Stimulated activated naive CD8-positive, alpha-beta T cell treated with anti-CD3 and anti-CD28 coated beads, Interleukin-15, Interleukin-2, amounts not matched to agents 100 ng/mL and 50 ng/mL, for 24 hours (primary cell): ENCODE measurements at regions not wholly inside any gene's neighbourhood (a gene's known extent, or its start where the extent isn't known, plus 50 kb on each side); places are given as distances from the start of the nearest gene placed in this dataset.

Experiments
- H3K27ac Mint-ChIP-seq: one replicate; pipeline ENCODE4 v1.8.0; 2021; ENCODE audit warnings: mild to moderate bottlenecking, mixed read lengths
- H3K27me3 Mint-ChIP-seq: one replicate; pipeline ENCODE4 v1.8.0; 2021; ENCODE audit warnings: mixed read lengths
- H3K36me3 Mint-ChIP-seq: one replicate; pipeline ENCODE4 v1.8.0; 2021; ENCODE audit warnings: low read depth, mixed read lengths
- H3K4me1 Mint-ChIP-seq: one replicate; pipeline ENCODE4 v1.8.0; 2021; ENCODE audit warnings: low read depth, mixed read lengths
- H3K4me3 Mint-ChIP-seq: one replicate; pipeline ENCODE4 v1.8.0; 2021; ENCODE audit warnings: mild to moderate bottlenecking, mixed read lengths
- H3K9me3 Mint-ChIP-seq: one replicate; pipeline ENCODE4 v1.8.0; 2021; ENCODE audit warnings: mixed read lengths

DNA sequence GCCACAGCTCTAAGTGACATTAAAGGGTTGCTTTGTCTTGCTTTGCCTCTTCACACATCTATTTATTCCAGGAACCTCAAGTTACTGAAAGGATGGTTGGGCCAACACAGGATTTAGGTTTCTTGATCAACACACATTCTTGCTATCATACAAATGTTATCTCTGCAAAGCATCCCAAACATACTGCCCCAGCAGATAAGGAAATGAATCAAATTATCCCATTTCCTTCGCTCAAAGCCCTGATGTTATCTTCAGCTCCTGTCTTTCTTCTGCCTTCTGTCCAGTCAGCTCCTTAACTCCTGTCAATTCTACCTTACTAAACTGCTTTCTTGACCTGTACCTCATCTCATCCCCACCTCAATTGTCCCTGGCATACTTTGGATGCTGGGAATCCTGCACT, 355.9 kb upstream of the TENM4 start:
- Mint-ChIP-seq H3K4me3 (no peak overlapping the region), H3K9me3 (peaks cover 14% of the 10 kb centered on the region), H3K27ac (no peak overlapping the region), H3K4me1 (no peaks in the 10 kb centered on the region), H3K36me3 (no peaks in the 10 kb centered on the region), H3K27me3 (no peaks in the 10 kb centered on the region)

DNA sequence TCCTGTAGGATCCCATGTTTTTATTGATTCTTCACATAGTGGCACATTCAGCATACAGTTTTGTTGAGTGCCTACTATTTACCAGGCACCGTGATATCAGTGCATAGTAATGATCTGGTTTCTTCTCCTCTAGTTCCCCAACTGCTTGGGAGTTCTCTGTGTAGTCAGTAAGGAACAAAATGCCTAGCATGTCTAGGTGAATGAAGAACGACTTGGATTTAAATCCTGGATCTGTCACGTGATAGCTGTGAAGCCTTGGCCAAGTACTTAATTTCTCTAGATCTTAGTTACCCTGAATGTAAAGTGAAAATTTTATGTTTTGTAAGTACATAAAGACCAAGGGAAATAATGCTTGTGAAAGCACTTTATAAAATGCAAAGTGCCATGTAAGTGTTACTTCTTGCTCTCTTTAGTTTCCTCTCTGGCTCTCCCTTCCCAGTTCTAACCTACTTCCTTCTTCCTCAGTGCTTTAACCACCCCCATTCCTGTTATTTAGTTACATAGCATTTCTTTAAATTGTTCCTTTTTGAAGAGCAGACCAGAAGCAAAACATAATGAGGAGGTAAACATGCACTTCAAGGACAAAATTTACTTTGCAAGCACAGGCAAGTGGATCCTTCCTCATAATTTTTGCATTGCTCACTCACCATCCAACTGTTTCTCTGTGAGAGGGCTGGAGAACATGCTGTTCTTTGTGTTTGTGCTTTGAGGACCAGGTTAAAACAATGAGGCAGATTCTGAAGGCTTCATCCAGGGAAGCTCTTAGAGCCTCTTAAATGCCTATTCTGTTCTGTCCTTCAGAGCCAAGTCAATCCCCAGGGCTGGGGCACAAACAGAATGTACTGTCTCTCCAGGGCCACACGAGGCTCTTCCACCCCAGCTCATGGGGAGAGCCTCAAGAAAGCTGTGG, 353.9 kb upstream of the TENM4 start:
- no peaks in the 10 kb centered on the region for H3K36me3 Mint-ChIP-seq

DNA sequence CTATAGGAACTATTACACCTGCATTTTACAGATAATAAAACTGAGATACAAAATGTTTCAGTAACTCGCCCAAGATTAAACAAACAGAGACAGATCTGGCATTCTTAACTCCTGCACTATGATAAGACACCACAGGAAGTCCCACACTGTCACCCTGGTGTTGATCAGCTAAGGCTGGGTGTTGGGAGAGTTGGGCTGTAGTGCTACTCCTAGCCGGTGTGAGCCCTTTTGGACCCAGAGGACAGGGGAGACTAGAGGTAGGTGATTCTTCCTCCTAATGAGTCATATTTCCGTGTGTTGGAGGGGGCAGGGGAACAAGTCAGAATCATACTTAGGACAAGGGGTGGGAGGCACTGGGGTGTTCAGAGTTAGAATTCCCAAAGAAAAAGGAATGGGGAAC, 353.2 kb upstream of the TENM4 start:
- no peaks in the 10 kb centered on the region for H3K4me1 Mint-ChIP-seq
- peaks cover 4% of the 10 kb centered on the region for H3K9me3 Mint-ChIP-seq
- H3K27ac Mint-ChIP-seq, result no peak overlapping the region
- no peaks in the 10 kb centered on the region for H3K36me3 Mint-ChIP-seq
- no peaks in the 10 kb centered on the region for H3K27me3 Mint-ChIP-seq
- H3K4me3 Mint-ChIP-seq, result no peak overlapping the region

More for the DNA sequence above, 353.9 kb upstream of the TENM4 start:
- no peak overlapping the region for H3K4me3 Mint-ChIP-seq
- no peaks in the 10 kb centered on the region for H3K4me1 Mint-ChIP-seq
- no peak overlapping the region for H3K27ac Mint-ChIP-seq
- H3K27me3 Mint-ChIP-seq, result no peaks in the 10 kb centered on the region
- peaks cover 4% of the 10 kb centered on the region for H3K9me3 Mint-ChIP-seq

DNA sequence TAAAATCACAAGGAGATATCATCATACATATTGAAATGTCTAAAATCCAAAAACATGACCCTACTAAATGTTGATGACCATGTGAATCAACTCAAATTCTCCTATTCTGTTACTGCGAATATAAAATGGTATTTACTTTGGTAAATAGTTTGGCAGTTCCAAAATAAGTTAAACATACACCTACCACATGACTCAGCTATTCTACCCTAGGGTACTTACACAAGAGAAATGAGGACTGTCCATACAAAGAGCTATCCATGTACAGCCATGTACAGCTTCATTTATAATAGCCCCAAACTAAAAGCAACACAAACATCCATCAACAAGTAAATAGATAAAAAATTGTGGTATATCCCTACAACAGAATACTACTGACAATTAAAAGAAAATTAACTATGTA, 346.1 kb upstream of the TENM4 start:
- no peak overlapping the region for H3K4me3 Mint-ChIP-seq
- no peaks in the 10 kb centered on the region for H3K27me3 Mint-ChIP-seq
- peaks cover 3% of the 10 kb centered on the region for H3K9me3 Mint-ChIP-seq
- no peaks in the 10 kb centered on the region for H3K36me3 Mint-ChIP-seq
- no peak overlapping the region for H3K27ac Mint-ChIP-seq
- H3K4me1 Mint-ChIP-seq, result no peaks in the 10 kb centered on the region

DNA sequence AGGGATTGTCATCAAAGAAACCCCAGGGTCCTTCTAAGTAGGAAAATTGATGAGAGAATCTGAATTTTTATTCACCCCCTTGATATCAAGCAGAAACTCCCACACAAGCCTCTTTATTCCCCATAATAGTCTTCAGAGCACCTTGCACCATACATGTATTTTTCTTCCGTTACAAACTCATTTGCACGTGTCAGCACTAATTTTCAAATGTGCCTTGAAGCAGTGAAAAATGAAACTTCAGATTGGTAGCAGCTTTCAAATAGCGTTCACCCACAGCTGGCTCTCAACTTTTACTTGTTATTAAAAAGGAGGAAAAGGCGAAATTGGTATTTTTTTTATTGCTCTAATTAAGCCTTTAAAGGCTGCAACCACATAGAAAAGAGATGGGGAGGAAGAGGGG, 343.0 kb upstream of the TENM4 start:
- H3K27ac Mint-ChIP-seq, result no peak overlapping the region
- no peaks in the 10 kb centered on the region for H3K36me3 Mint-ChIP-seq
- no peaks in the 10 kb centered on the region for H3K27me3 Mint-ChIP-seq
- no peaks in the 10 kb centered on the region for H3K4me1 Mint-ChIP-seq
- no peak overlapping the region for H3K4me3 Mint-ChIP-seq
- H3K9me3 Mint-ChIP-seq, result peaks cover 3% of the 10 kb centered on the region

DNA sequence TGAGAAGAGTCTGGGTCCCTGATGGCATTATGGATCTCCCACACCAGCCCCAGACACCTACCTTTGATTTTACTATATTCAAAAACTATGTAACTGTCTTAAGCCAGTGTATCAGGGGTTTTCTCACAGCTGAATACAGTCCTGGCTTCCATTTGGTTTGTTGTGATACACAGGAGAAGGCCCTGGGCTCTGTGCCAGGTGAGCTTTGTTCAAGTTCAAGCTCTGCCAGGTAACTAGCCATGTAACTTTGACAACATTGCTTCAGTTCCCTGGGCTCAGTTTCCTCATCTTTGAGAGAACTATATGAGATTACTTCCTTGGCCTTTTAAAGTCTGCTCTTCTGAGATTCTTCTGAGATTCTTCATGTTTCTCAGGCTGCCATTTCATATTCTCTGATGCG, 327.5 kb upstream of the TENM4 start:
- no peaks in the 10 kb centered on the region for H3K36me3 Mint-ChIP-seq
- H3K9me3 Mint-ChIP-seq, result no peaks in the 10 kb centered on the region
- no peak overlapping the region for H3K4me3 Mint-ChIP-seq
- no peaks in the 10 kb centered on the region for H3K4me1 Mint-ChIP-seq
- no peaks in the 10 kb centered on the region for H3K27me3 Mint-ChIP-seq
- H3K27ac Mint-ChIP-seq, result no peak overlapping the region

DNA sequence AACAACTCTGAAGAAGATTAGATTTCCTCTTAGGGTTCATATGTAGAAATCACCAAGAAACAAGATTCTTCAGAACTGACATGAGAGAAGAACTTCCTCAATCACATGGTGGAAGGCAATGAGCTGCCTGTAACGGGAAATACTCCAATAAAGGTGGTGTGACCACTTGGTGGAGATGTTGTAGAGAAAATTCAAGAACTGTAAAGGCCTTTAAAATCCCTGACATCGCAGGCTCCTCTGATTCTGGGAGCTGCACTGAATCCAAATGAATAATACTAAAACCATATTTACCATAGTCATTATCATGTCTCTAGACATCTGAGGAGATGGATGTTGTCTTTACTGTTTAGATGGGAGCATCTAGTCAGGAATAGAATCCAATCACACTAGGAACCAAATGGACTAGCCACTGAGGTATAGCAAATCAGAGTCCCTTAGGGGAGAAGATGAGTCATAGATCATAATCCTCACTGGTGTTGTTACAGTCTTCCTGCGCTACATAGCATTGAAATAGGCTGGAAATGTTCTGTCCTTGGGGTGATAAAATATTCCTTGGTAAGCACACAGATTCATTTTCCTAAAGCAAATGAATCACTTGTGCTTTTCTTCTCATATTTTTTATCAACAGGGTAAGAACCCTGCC, 321.6 kb upstream of the TENM4 start:
- Mint-ChIP-seq H3K4me1 (no peaks in the 10 kb centered on the region), H3K4me3 (no peak overlapping the region)

DNA sequence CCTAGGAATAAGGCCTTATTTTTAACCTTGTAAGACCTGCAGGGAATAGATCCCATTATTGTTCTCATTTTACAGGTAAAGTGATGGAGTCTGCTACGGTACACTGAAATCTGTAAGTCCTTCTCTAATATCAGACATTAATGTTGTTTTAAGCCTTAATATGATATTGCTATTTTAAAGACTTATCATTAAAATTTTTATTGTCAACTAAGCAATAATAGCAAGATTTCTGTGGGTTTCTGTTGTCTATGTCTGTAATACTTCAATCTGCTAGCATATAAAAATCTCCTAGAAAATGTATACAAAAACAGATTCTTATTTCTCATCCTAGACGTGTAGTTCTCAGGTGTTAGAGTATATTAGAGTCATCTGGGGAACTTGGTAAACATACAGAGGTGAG, 317.5 kb upstream of the TENM4 start:
- no peak overlapping the region for H3K4me3 Mint-ChIP-seq
- no peaks in the 10 kb centered on the region for H3K27me3 Mint-ChIP-seq
- no peaks in the 10 kb centered on the region for H3K4me1 Mint-ChIP-seq
- H3K27ac Mint-ChIP-seq, result no peak overlapping the region
- H3K36me3 Mint-ChIP-seq, result no peaks in the 10 kb centered on the region
- H3K9me3 Mint-ChIP-seq, result peaks cover 15% of the 10 kb centered on the region

More for the DNA sequence above, 321.6 kb upstream of the TENM4 start:
- Mint-ChIP-seq H3K36me3 (no peaks in the 10 kb centered on the region), H3K9me3 (peaks cover 13% of the 10 kb centered on the region), H3K27me3 (no peaks in the 10 kb centered on the region), H3K27ac (no peak overlapping the region)

DNA sequence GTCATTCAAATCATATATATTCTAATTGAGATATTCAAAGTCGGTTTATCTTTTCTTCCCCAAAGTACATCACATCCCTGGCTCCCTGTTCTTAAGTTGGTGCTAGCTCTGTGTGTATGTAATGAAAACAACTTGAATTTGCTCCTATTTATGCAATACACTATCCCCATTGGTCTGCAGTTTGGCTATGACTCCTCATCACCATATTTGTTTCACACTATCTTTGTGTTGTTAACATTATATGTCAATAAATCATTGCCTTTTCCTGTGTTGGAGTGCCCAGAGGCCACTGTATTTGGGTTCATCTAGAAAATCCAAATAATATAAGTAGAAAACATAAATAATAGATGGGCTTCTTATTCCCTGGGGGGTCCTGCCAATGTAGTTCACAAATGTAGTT, 306.6 kb upstream of the TENM4 start:
- Mint-ChIP-seq H3K4me1 (no peaks in the 10 kb centered on the region), H3K4me3 (no peak overlapping the region), H3K27me3 (no peaks in the 10 kb centered on the region), H3K36me3 (no peaks in the 10 kb centered on the region), H3K9me3 (peaks cover 6% of the 10 kb centered on the region), H3K27ac (no peak overlapping the region)

DNA sequence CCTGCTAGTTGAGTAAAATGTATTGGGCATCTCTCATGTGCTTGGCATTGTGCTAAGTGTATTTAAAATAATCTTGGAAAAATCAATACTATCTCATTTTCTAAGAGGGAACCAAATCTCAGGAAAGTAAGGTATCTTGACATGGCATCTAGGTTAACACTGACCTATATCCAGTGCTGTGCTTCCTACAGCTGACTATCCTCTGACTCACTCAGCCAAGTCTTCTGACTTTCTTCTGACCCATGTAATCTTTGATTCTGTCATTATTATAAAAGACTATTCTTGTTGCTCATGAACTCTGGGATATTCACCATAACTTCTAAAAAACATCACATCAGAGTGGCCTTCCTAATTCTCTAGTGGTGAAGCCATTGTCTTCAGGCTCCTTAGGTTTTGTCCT, 304.1 kb upstream of the TENM4 start:
- Mint-ChIP-seq H3K4me1 (no peaks in the 10 kb centered on the region), H3K4me3 (no peak overlapping the region), H3K9me3 (peaks cover 6% of the 10 kb centered on the region), H3K27ac (no peak overlapping the region), H3K36me3 (no peaks in the 10 kb centered on the region), H3K27me3 (no peaks in the 10 kb centered on the region)

DNA sequence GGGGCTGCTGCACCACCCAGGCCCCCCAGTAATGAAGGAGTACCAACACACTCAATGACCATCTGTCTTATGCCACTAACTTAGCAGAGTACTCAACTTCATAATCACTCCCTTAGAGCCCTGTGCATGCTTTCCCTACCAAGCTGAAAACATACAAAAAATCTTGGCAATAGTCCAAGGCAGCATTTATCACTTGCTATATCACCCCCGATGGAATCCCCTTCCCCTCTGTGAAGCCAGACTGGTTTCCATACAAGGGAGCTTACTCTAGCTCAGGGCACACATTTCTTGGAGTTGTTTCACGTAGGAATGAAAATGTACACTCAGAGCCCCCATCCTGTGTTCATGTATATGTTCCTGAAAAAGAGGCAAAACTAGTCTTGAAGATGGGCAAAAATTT, 301.3 kb upstream of the TENM4 start:
- Mint-ChIP-seq H3K4me1 (no peaks in the 10 kb centered on the region), H3K27me3 (no peaks in the 10 kb centered on the region), H3K27ac (no peak overlapping the region), H3K4me3 (no peak overlapping the region), H3K36me3 (no peaks in the 10 kb centered on the region), H3K9me3 (no peaks in the 10 kb centered on the region)

DNA sequence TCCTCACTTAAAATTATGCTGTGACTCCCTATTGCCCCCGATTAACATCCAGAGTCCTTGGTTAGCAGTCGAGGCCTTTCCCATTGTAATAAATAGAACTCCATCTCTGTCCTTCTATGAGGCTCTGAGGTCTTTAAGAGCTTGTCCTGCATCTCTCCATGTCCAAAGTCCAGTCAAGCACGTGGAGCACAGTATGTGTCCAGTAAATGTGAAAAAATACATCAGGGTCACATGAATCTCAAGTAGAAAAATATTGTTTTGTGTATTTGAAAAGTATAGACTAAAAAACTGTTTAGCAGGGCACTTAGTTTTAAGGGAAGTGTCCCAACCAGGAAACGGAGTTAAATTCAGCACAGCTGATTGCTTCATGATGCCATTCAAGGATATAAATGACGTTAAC, 298.8 kb upstream of the TENM4 start:
- Mint-ChIP-seq H3K4me3 (no peak overlapping the region), H3K27ac (no peak overlapping the region), H3K9me3 (peaks cover 4% of the 10 kb centered on the region), H3K4me1 (no peaks in the 10 kb centered on the region), H3K27me3 (no peaks in the 10 kb centered on the region), H3K36me3 (no peaks in the 10 kb centered on the region)

DNA sequence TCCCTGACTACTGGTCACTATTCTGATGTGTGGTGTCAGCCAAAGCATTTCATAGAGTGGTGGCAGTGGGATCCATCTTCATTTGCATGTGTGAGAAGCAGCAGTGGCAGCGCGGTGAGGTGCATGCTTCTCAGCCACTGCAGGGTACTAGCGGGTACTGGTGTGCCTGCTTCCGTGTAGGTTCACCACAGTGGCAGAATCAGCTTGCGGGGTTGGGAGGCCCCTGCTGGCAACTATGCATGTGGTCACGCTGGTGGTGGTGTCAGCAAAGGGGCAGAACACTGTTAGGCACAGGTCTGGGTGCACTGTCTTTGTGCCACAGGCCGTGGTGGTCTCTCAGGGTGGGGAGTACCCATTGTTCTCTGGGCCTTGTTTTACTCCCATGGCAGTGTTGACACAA, 286.4 kb upstream of the TENM4 start:
- no peak overlapping the region for H3K4me3 Mint-ChIP-seq
- peaks cover 4% of the 10 kb centered on the region for H3K9me3 Mint-ChIP-seq
- H3K27ac Mint-ChIP-seq, result no peak overlapping the region
- no peaks in the 10 kb centered on the region for H3K4me1 Mint-ChIP-seq
- no peaks in the 10 kb centered on the region for H3K27me3 Mint-ChIP-seq
- no peaks in the 10 kb centered on the region for H3K36me3 Mint-ChIP-seq

DNA sequence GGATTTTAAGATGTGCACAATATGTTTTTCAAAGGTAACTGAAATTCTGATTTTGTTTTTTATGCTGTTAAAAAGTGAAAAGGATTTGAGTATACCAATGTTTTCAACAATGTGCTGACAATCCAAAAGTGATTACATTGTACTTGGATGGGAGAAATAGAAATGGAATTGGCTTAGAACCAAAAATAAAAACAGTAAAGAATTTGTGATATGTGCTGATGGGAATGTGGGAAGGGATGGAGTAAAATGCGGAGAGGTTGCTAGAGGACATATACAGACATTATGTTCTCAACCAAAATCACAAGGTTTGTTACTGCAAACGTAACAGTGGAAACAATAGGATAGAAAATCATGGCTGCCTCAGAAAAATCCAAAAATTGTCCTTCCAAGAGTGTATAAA, 279.3 kb upstream of the TENM4 start:
- no peak overlapping the region for H3K4me3 Mint-ChIP-seq

DNA sequence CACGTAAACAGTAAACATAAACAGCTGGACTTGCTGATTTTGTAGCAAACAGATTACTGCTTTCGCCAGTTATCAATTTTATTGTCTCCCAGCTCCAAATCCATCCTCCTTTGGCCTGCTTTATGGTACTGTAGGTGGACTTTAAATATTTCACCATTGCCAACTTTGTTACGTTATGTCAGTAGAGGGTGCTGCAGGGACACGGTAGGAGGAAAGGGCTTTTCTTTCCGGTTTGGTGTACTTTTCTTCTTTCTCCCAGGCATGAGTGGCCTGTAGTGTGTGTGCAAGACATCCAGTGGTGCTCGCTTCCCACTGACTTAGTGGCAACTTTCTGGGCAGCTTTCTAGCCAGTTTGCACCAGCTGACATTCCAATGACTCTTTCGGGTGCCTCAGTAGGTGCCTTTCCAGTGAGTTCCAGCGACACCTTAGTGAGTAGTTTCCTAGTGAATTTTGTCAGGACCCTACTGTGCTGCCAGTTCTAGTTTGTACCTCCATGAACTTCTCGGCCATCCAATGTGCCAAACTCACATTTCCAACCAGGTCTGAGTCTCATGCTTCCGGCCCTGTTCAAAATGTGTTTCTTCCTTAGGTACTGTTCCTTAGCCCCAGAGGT, 267.6 kb upstream of the TENM4 start:
- Mint-ChIP-seq H3K9me3 (peaks cover 11% of the 10 kb centered on the region), H3K27me3 (no peaks in the 10 kb centered on the region), H3K27ac (no peak overlapping the region), H3K4me1 (no peaks in the 10 kb centered on the region), H3K36me3 (no peaks in the 10 kb centered on the region), H3K4me3 (no peak overlapping the region)

More for the DNA sequence above, 279.3 kb upstream of the TENM4 start:
- Mint-ChIP-seq H3K4me1 (no peaks in the 10 kb centered on the region), H3K36me3 (no peaks in the 10 kb centered on the region), H3K27ac (no peak overlapping the region), H3K27me3 (no peaks in the 10 kb centered on the region), H3K9me3 (peaks cover 7% of the 10 kb centered on the region)
